ENCODE measurements at regions not wholly inside any gene's neighbourhood (a gene's known extent, or its start where the extent isn't known, plus 50 kb on each side); places are given as distances from the start of the nearest gene placed in this dataset.

- no peaks in the 10 kb centered on the region for H3K27me3 Mint-ChIP-seq
- no peak overlapping the region for H3K27ac Mint-ChIP-seq
These were observed 190.7 kb upstream of the PCSK5 start for GRCh38 chr9:75699625-75700251.

GRCh38 chr9:75700252-75700640, 190.2 kb upstream of the PCSK5 start:
- DNase-seq (ENCODE audit: low spot score in 2 of 2) (no peak), ATAC-seq (ENCODE audit: low read depth) (no peak)
- no peaks in the 10 kb centered on the region for H3K4me1 Mint-ChIP-seq
- no peak overlapping the region for H3K27ac Mint-ChIP-seq
- H3K4me3 Mint-ChIP-seq, result no peak overlapping the region
- H3K27me3 Mint-ChIP-seq, result no peaks in the 10 kb centered on the region
- no peaks in the 10 kb centered on the region for H3K36me3 Mint-ChIP-seq
- peaks cover 2% of the 10 kb centered on the region for H3K9me3 Mint-ChIP-seq

More at GRCh38 chr9:75699625-75700251, 190.7 kb upstream of the PCSK5 start:
- ATAC-seq (ENCODE audit: low read depth) (no peak), DNase-seq (ENCODE audit: low spot score in 2 of 2) (no peak)
- Mint-ChIP-seq H3K4me3 (no peak overlapping the region), H3K4me1 (no peaks in the 10 kb centered on the region), H3K36me3 (no peaks in the 10 kb centered on the region), H3K9me3 (peaks cover 2% of the 10 kb centered on the region)

- ATAC-seq (ENCODE audit: low read depth) (no peak), DNase-seq (ENCODE audit: low spot score in 2 of 2) (no peak)
- no peak overlapping the region for H3K27ac Mint-ChIP-seq
- H3K4me3 Mint-ChIP-seq, result no peak overlapping the region
- no peaks in the 10 kb centered on the region for H3K4me1 Mint-ChIP-seq
- no peaks in the 10 kb centered on the region for H3K36me3 Mint-ChIP-seq
- no peaks in the 10 kb centered on the region for H3K27me3 Mint-ChIP-seq
- H3K9me3 Mint-ChIP-seq, result peaks cover 5% of the 10 kb centered on the region
These were observed 183.3 kb upstream of the PCSK5 start for GRCh38 chr9:75707191-75707590.

- no peak for DNase-seq (ENCODE audit: low spot score in 2 of 2)
- Mint-ChIP-seq H3K36me3 (no peaks in the 10 kb centered on the region), H3K4me3 (no peak overlapping the region), H3K4me1 (no peaks in the 10 kb centered on the region), H3K27me3 (no peaks in the 10 kb centered on the region), H3K9me3 (peaks cover 2% of the 10 kb centered on the region), H3K27ac (no peak overlapping the region)
- ATAC-seq (ENCODE audit: low read depth), result no peak
These were observed 180.8 kb upstream of the PCSK5 start for GRCh38 chr9:75709698-75710097.

GRCh38 chr9:75712700-75713099, 177.8 kb upstream of the PCSK5 start:
- Mint-ChIP-seq H3K4me3 (no peak overlapping the region), H3K9me3 (peaks cover 3% of the 10 kb centered on the region), H3K36me3 (no peaks in the 10 kb centered on the region), H3K4me1 (no peaks in the 10 kb centered on the region), H3K27me3 (no peaks in the 10 kb centered on the region), H3K27ac (no peak overlapping the region)
- no peak for ATAC-seq (ENCODE audit: low read depth)
- no peak for DNase-seq (ENCODE audit: low spot score in 2 of 2)

GRCh38 chr9:75713335-75713734, 177.1 kb upstream of the PCSK5 start:
- no peak for ATAC-seq (ENCODE audit: low read depth)
- H3K27me3 Mint-ChIP-seq, result no peaks in the 10 kb centered on the region
- no peaks in the 10 kb centered on the region for H3K36me3 Mint-ChIP-seq
- H3K4me1 Mint-ChIP-seq, result no peaks in the 10 kb centered on the region
- H3K9me3 Mint-ChIP-seq, result peaks cover 3% of the 10 kb centered on the region
- no peak for DNase-seq (ENCODE audit: low spot score in 2 of 2)
- no peak overlapping the region for H3K27ac Mint-ChIP-seq
- no peak overlapping the region for H3K4me3 Mint-ChIP-seq

- H3K9me3 Mint-ChIP-seq, result peaks cover 3% of the 10 kb centered on the region
- no peak for DNase-seq (ENCODE audit: low spot score in 2 of 2)
- no peak for ATAC-seq (ENCODE audit: low read depth)
- H3K36me3 Mint-ChIP-seq, result no peaks in the 10 kb centered on the region
- H3K4me3 Mint-ChIP-seq, result no peak overlapping the region
- H3K27me3 Mint-ChIP-seq, result no peaks in the 10 kb centered on the region
- H3K27ac Mint-ChIP-seq, result no peak overlapping the region
- no peaks in the 10 kb centered on the region for H3K4me1 Mint-ChIP-seq
These were observed 175.1 kb upstream of the PCSK5 start for GRCh38 chr9:75715360-75715759.

GRCh38 chr9:75718677-75719076, 171.8 kb upstream of the PCSK5 start:
- Mint-ChIP-seq H3K4me3 (no peak overlapping the region), H3K4me1 (no peaks in the 10 kb centered on the region), H3K9me3 (peaks cover 3% of the 10 kb centered on the region), H3K27me3 (no peaks in the 10 kb centered on the region), H3K36me3 (no peaks in the 10 kb centered on the region), H3K27ac (no peak overlapping the region)
- no peak for ATAC-seq (ENCODE audit: low read depth)
- DNase-seq (ENCODE audit: low spot score in 2 of 2), result no peak

GRCh38 chr9:75728391-75728790, 162.1 kb upstream of the PCSK5 start:
- DNase-seq (ENCODE audit: low spot score in 2 of 2) (no peak), ATAC-seq (ENCODE audit: low read depth) (no peak)
- Mint-ChIP-seq H3K27me3 (no peaks in the 10 kb centered on the region), H3K9me3 (peaks cover 10% of the 10 kb centered on the region), H3K27ac (no peak overlapping the region), H3K4me3 (no peak overlapping the region), H3K4me1 (no peaks in the 10 kb centered on the region), H3K36me3 (no peaks in the 10 kb centered on the region)

- no peak overlapping the region for H3K27ac Mint-ChIP-seq
- H3K9me3 Mint-ChIP-seq, result peaks cover 2% of the 10 kb centered on the region
- no peaks in the 10 kb centered on the region for H3K27me3 Mint-ChIP-seq
- H3K4me1 Mint-ChIP-seq, result no peaks in the 10 kb centered on the region
- no peaks in the 10 kb centered on the region for H3K36me3 Mint-ChIP-seq
- ATAC-seq (ENCODE audit: low read depth), result no peak
- H3K4me3 Mint-ChIP-seq, result no peak overlapping the region
- DNase-seq (ENCODE audit: low spot score in 2 of 2), result no peak
These were observed 155.7 kb upstream of the PCSK5 start for GRCh38 chr9:75734802-75735201.

GRCh38 chr9:75739884-75740611, 150.4 kb upstream of the PCSK5 start:
- H3K36me3 Mint-ChIP-seq, result no peaks in the 10 kb centered on the region
- H3K27ac Mint-ChIP-seq, result no peak overlapping the region
- H3K27me3 Mint-ChIP-seq, result no peaks in the 10 kb centered on the region
- H3K9me3 Mint-ChIP-seq, result peaks cover 4% of the 10 kb centered on the region
- DNase-seq (ENCODE audit: low spot score in 2 of 2), result no peak
- H3K4me3 Mint-ChIP-seq, result no peak overlapping the region
- no peak for ATAC-seq (ENCODE audit: low read depth)
- no peaks in the 10 kb centered on the region for H3K4me1 Mint-ChIP-seq

GRCh38 chr9:75743855-75744254, 146.6 kb upstream of the PCSK5 start:
- H3K9me3 Mint-ChIP-seq, result peaks cover 2% of the 10 kb centered on the region
- ATAC-seq (ENCODE audit: low read depth) (no peak), DNase-seq (ENCODE audit: low spot score in 2 of 2) (no peak)
- no peak overlapping the region for H3K4me3 Mint-ChIP-seq
- no peaks in the 10 kb centered on the region for H3K4me1 Mint-ChIP-seq
- H3K27ac Mint-ChIP-seq, result no peak overlapping the region
- no peaks in the 10 kb centered on the region for H3K36me3 Mint-ChIP-seq
- no peaks in the 10 kb centered on the region for H3K27me3 Mint-ChIP-seq

GRCh38 chr9:75754080-75754479, 136.4 kb upstream of the PCSK5 start:
- no peaks in the 10 kb centered on the region for H3K4me1 Mint-ChIP-seq
- H3K27me3 Mint-ChIP-seq, result no peaks in the 10 kb centered on the region
- H3K4me3 Mint-ChIP-seq, result no peak overlapping the region
- H3K36me3 Mint-ChIP-seq, result no peaks in the 10 kb centered on the region
- ATAC-seq (ENCODE audit: low read depth) (no peak), DNase-seq (ENCODE audit: low spot score in 2 of 2) (no peak)
- H3K27ac Mint-ChIP-seq, result no peak overlapping the region
- peaks cover 5% of the 10 kb centered on the region for H3K9me3 Mint-ChIP-seq

- no peak for ATAC-seq (ENCODE audit: low read depth)
- H3K9me3 Mint-ChIP-seq, result peaks cover 4% of the 10 kb centered on the region
- no peaks in the 10 kb centered on the region for H3K4me1 Mint-ChIP-seq
- DNase-seq (ENCODE audit: low spot score in 2 of 2), result no peak
- no peak overlapping the region for H3K4me3 Mint-ChIP-seq
- H3K36me3 Mint-ChIP-seq, result no peaks in the 10 kb centered on the region
- H3K27me3 Mint-ChIP-seq, result no peaks in the 10 kb centered on the region
- H3K27ac Mint-ChIP-seq, result no peak overlapping the region
These were observed 115.3 kb upstream of the PCSK5 start for GRCh38 chr9:75775166-75775565.

All from memory B cell (primary cell).